GM18498 (cell line): ENCODE measurements at regions not wholly inside any gene's neighbourhood (a gene's known extent, or its start where the extent isn't known, plus 50 kb on each side); places are given as distances from the start of the nearest gene placed in this dataset.

Source experiments
- ATAC-seq: cut with Tn5 transposase; IDR thresholded peaks from one replicate; pipeline ENCODE4 v1.9.1; 2021; ENCODE audit warnings: mild to moderate bottlenecking, moderate library complexity; ENCODE audit not compliant: unreplicated experiment

- no peak for ATAC-seq
Observed at GRCh38 chr5:72623323-72623722, 116.1 kb upstream of the ZNF366 start.

GRCh38 chr5:72622170-72622760, 115.1 kb upstream of the ZNF366 start:
- ATAC-seq = no peak

DNA sequence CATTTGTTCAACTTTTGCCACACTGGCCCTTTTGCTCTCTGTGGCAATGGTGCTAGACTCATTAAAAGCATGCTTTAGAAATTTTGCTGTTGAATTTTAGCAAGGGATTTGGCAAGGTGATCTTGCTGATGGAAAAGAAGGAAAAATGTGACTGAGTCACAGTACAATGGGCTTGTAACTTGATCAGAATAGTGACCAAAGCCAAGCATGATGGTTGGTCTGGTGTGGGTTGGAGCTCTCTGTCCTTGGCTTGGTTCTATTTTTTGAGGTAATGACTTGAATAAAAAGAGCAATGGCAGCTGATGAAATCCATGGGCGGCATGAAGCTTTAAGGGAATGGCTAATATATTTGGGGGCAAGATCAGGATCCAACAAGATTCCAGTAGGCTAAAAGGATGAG, 114.4 kb upstream of the ZNF366 start:
- no peak for ATAC-seq

DNA sequence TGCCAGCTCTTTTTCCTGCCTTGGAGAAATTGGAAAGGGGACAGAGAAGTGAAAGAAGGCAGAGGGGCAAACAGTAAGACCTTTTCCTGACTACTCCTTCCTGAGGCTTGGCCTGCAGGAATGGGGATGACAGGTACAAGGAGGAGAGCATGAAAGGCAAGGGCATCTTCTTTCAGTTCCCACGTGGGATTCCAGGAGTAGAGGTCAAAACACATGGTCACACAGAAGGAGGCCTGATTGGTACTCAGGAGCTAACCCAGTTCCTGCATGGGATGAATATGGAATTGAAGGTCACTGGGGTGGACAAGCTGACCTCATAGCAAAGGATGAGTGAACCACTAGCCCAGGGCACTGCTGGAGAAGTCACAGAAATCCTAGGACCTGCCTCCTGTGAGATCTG, 112.5 kb upstream of the ZNF366 start:
- no peak for ATAC-seq

- no peak for ATAC-seq
Observed at GRCh38 chr5:72619251-72619650, 112.0 kb upstream of the ZNF366 start.

- no peak for ATAC-seq
Observed at GRCh38 chr5:72618708-72619107, 111.5 kb upstream of the ZNF366 start.

- no peak for ATAC-seq
Observed at GRCh38 chr5:72615061-72615460, 107.9 kb upstream of the ZNF366 start.

GRCh38 chr5:72613515-72613914, 106.3 kb upstream of the ZNF366 start:
- no peak for ATAC-seq

GRCh38 chr5:72612810-72613209, 105.6 kb upstream of the ZNF366 start:
- no peak for ATAC-seq

DNA sequence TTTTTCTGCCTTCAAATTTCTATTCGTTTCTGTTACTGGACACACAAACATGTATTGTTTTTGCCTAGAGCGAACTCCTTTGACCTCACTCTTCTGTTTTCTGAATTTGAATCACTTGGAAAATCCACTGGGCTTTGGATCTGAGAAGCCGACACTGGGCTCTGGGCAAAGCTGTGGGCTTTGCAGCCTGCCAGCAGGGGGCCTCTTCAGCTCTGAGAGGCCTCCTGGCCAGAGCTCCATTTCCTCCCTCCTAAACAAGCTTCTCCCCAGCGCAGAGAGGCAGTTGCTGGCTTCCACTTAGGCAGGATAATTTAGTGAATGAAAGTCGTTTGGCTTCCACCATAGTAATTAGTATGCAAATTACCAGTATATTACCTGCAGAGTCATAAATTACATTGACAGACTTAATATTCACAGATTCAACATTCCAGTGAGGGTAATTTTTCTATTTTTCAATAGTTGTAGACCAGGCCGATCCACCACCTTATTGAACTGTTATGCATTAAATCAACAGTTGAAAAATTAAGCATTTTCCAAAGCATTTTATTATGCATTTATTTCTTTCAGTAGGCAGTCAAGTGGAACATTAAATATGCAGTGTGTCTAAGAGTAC, 104.0 kb upstream of the ZNF366 start:
- peak; percentile 78 for ATAC-seq

GRCh38 chr5:72608926-72609325, 101.7 kb upstream of the ZNF366 start:
- no peak for ATAC-seq

DNA sequence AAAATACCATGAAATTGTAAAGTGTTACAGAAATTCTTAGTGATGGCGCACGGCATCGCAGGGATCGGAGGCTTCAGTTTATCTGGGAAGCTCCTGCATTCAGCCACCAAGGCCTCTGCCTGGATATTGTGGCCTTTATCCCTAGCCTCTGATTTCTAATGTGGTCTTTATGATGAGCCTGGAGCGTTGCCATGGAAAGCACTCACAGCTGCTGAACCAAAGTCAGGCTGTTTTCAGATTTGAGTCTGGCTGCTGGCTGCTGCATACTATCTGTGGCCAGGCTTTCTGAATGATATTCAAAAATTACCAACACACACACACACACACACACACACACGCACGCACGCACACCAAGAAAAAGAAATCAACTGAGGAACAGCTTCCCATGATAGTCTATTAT, 101.1 kb upstream of the ZNF366 start:
- no peak for ATAC-seq

DNA sequence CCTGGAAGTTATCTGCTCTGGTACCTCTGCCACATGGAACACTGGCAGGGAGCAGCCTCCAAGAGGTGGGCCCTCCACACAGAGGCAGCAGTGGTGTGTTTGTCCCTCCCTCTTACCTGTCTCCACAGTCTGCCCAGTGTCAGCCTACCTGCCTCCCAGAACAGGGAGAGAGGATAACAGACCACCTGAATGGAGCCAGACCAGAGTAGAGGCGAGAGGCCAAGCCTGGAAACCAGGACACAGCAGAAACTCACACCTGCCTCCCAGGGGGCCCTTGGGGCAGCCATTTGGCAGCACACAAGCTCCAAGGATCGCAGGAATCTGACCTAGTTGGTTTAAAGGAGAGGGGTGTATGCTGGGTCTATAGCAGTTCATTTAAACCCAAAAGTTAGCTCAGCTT, 100.2 kb upstream of the ZNF366 start:
- no peak for ATAC-seq

DNA sequence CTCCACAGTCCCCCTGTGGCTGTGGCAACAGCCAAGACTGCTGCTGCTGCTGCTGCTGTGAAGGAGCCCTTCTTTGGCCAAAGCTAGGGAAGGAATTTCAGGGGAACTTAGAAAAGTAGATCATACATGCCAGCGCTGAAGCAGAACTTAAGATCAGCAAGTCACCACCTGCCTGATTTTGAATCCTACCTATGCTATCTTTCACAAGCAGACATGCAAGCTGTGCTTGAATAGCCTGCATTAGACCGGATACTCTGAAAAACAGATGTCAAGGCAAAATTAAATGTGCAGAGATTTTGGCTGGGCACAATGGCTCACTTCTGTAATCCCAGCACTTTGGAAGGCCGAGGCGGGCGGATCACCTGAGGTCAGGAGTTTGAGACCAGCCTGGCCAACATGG, 99.3 kb upstream of the ZNF366 start:
- no peak for ATAC-seq

GRCh38 chr5:72605632-72606031, 98.4 kb upstream of the ZNF366 start:
- no peak for ATAC-seq

- no peak for ATAC-seq
Observed at GRCh38 chr5:72604798-72605154, 97.6 kb upstream of the ZNF366 start.

DNA sequence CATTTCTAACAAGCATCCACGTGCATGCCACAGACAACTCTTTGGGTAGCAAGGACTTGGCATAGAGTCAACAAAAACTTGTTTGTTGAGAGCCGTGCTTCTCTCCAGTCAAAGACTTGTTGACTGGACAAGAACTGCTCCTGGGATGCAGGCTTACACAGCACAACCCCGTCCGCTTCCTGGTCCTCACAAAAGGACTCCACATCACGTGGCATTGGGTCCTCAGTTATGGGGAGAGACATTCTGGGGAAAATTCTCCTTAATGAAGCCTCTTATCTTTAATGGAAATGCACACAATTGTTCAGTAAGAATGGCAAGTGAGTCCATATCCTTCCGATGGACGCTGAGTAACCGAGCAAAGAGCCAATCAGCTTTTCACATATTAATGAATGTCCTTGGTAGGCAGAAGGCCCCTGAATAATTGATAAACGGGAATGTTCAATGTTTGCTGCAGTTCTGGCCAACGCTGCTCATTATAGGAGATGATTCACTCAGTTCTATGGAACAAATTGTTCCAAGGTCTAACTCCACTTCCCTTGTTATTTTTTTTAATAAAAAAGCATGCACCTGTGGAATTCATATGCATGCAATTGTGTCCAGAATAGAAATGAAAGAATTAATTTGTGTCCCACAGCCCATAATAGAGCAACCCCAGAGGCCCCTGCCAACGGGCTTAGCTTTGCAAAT, 97.0 kb upstream of the ZNF366 start:
- ATAC-seq = no peak

DNA sequence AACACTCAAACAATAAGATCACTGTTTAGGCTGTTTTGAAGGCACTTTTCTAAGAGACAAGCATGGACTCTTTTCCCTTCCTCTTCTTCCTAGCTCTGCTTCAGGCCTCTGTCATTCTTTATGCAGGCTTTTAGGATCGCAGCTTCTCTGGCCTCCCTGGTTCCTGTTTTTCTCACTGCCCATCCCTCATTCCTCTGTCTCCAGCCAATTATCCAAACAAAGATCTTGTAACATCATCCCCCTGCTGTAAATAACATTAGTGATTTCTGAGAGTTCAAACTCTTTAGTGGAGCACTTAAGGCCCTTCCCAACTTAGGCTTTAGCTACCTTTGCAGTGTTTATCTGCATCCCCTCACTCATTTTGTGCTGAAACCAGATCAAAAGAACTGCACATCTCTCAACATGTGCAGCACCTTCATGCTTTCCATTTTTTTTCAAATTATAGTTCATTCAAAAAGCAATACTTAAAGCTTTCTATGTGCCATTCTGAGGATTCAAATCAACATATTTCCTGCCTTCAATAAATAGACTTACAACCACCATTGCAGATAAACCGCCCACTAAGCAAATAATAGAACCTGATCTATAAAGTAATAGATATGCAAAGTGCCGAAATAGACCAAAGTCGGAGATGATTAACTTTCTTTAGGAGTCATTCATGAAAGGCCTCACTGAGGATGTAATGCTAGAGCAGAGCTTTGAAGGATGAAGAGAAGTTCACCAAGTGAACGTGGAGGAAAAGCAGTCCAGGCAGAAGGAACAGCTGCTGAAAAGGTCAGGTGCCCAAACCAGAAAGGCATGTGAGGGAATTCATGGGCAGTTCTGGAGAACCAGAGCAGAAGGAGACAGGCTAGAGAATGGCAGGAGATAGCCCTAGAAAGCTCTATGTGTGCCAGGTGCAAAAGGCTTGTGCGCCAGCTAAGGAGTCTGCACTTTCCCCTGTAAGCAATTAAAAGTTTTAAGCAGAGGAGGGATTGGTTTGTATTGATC, 95.8 kb upstream of the ZNF366 start:
- ATAC-seq = no peak

DNA sequence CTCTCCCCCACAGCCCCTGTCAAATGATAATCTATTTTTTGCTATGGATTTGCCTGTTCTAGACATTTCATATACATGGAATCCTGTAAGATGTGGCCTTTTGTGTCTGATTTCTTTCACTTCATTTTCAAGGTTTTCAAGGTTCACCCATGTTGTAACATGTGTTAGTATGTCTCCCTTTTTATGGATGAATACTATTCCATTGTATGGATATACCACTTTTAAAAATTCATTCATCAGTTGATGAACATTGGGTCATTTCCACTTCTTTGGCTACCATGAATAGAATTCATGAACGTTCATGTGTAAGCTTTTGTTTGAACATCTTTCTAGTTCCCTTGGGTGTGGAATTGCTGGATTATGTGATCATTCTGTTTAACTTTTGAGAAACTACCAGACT, 94.7 kb upstream of the ZNF366 start:
- no peak for ATAC-seq

DNA sequence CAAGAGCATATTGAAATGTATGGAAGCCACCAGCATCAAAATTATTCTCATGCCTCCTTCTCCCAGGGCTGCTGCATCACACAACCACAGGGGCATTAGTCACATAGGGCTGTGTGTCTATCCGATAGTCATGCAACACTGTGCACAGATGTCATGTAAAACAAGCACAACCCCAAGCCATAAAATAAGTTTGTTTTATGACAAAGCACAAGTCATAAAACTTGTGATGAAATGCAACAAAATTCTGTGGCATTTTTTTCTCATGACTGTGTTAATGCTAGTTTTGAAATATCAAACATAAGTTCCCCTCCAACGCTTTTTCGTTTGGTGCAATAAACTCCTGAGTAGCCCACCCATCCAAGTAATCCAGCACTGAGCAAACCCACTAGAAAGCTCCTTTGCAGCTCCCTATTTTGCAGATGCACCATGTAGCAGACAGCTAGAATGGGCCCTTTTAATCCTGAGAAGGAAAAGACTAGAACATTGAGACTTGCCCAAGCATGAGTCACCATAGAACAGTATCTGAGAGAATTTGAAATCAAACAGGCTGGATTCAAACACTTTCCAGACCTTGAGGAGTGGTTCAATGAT, 93.3 kb upstream of the ZNF366 start:
- ATAC-seq = no peak
